Right lobe of liver (tissue), 4 donors: ENCODE measurements at regions not wholly inside any gene's neighbourhood (a gene's known extent, or its start where the extent isn't known, plus 50 kb on each side); places are given as distances from the start of the nearest gene placed in this dataset.

Experiments used
- POLR2A ChIP-seq: fragments of 450-650 bp; IDR thresholded peaks from one replicate; pipeline ENCODE4 v1.6.1; 2017; ENCODE audit warnings: antibody characterized with exemption, mild to moderate bottlenecking
- TF ChIP-seq, protein P1 (sequence below), 4 donors: fragments of 200-600 bp in 3 of 4; fragments of 450-650 bp in 1 of 4; IDR thresholded peaks; one replicate each; pipeline versions ENCODE4 v1.5.1 to v1.8.0; 2016 to 2022; ENCODE audit warnings: antibody characterized with exemption in 4 of 4, mild to moderate bottlenecking in 2 of 4
- donor health status: DM: no; HTN: no; CAD: no.
- donor health status: DM: no; HTN: no; CAD: no.
- donor health status: DM: no; HTN: yes; CAD: no.

DNA sequence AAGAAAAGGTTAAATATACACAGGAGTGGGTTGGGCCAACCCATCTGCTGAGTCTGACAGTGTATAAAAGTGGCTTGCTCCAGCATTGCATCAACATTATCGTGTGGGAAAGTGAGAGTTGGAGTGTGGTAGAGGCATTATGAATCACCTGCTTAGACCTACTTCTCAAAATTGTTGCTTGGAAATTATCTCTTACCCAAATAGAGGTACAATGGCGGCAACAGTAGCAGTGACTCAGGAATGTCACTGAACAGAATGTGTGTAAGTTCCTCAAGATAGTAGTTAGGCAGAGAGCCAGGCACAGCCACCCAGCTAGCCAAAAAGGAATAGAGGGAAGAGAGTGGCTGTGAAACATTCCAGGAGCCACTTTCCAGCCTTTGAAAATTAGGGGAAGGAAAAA is 616.0 kb downstream of the NUP35 start:
- TF ChIP-seq, protein P1, sequence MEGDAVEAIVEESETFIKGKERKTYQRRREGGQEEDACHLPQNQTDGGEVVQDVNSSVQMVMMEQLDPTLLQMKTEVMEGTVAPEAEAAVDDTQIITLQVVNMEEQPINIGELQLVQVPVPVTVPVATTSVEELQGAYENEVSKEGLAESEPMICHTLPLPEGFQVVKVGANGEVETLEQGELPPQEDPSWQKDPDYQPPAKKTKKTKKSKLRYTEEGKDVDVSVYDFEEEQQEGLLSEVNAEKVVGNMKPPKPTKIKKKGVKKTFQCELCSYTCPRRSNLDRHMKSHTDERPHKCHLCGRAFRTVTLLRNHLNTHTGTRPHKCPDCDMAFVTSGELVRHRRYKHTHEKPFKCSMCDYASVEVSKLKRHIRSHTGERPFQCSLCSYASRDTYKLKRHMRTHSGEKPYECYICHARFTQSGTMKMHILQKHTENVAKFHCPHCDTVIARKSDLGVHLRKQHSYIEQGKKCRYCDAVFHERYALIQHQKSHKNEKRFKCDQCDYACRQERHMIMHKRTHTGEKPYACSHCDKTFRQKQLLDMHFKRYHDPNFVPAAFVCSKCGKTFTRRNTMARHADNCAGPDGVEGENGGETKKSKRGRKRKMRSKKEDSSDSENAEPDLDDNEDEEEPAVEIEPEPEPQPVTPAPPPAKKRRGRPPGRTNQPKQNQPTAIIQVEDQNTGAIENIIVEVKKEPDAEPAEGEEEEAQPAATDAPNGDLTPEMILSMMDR (IDR thresholded peaks at IDR 0.05) = no peak
- no peak for TF ChIP-seq POLR2A
